ENCODE measurements at regions not wholly inside any gene's neighbourhood (a gene's known extent, or its start where the extent isn't known, plus 50 kb on each side); places are given as distances from the start of the nearest gene placed in this dataset.

- H3K27ac ChIP-seq (ENCODE audit: extremely low read depth, low read depth, low read length), result no peak overlapping the region
- no peak for TF ChIP-seq KLF1 (tag by site-specific recombination; IDR thresholded peaks at IDR 0.05)
- TF ChIP-seq SALL2 (tag by site-specific recombination; IDR thresholded peaks at IDR 0.05; ENCODE audit: borderline replicate concordance), result no peak
- TF ChIP-seq ZNF660 (tag by site-specific recombination; IDR thresholded peaks at IDR 0.05), result no peak
- TF ChIP-seq GLI2 (tag by site-specific recombination; IDR thresholded peaks at IDR 0.05; ENCODE audit: borderline replicate concordance, low read depth), result no peak
- TF ChIP-seq ZNF654 (tag by site-specific recombination; IDR thresholded peaks at IDR 0.05; ENCODE audit: low read depth), result no peak
- no peak for TF ChIP-seq ZNF391 (tag by site-specific recombination; IDR thresholded peaks at IDR 0.05; ENCODE audit: borderline replicate concordance, low read depth)
- no peak for TF ChIP-seq ELK4 (IDR thresholded peaks at IDR 0.05; ENCODE audit: borderline replicate concordance, low read depth, low read length)
- TF ChIP-seq KLF17 (tag by site-specific recombination; IDR thresholded peaks at IDR 0.05), result no peak
- no peak for TF ChIP-seq ZNF585B (tag by site-specific recombination; IDR thresholded peaks at IDR 0.05)
- TF ChIP-seq ZNF24 (tag by site-specific recombination; IDR thresholded peaks at IDR 0.05), result no peak
- no peak for TF ChIP-seq ZNF830 (tag by site-specific recombination; IDR thresholded peaks at IDR 0.05; ENCODE audit: low read depth)
- TF ChIP-seq ZNF26 (tag by site-specific recombination; IDR thresholded peaks at IDR 0.05), result no peak
- TF ChIP-seq, protein P1, sequence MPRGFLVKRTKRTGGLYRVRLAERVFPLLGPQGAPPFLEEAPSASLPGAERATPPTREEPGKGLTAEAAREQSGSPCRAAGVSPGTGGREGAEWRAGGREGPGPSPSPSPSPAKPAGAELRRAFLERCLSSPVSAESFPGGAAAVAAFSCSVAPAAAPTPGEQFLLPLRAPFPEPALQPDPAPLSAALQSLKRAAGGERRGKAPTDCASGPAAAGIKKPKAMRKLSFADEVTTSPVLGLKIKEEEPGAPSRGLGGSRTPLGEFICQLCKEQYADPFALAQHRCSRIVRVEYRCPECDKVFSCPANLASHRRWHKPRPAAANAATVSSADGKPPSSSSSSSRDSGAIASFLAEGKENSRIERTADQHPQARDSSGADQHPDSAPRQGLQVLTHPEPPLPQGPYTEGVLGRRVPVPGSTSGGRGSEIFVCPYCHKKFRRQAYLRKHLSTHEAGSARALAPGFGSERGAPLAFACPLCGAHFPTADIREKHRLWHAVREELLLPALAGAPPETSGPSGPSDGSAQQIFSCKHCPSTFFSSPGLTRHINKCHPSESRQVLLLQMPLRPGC (tag by site-specific recombination; IDR thresholded peaks at IDR 0.05), result no peak
- TF ChIP-seq ZSCAN5A (tag by site-specific recombination; IDR thresholded peaks at IDR 0.05), result no peak
- TF ChIP-seq ZFP41 (tag by site-specific recombination; IDR thresholded peaks at IDR 0.05; ENCODE audit: borderline replicate concordance), result no peak
- TF ChIP-seq GLIS2 (tag by site-specific recombination; IDR thresholded peaks at IDR 0.05), result no peak
- no peaks in the 10 kb centered on the region for H3K36me3 ChIP-seq (ENCODE audit: control insufficient read depth in 2 of 2, insufficient read depth in 1 of 2, low read length in 2 of 2)
- no peaks in the 10 kb centered on the region for H3K9me3 ChIP-seq (ENCODE audit: control insufficient read depth, insufficient read depth, low read depth, low read length)
- no peaks in the 10 kb centered on the region for H3K4me1 ChIP-seq (ENCODE audit: control insufficient read depth, insufficient read depth, low read length)
- ChIA-PET POLR2A (no interaction called here), CTCF (no interaction called here)
- H3K4me3 ChIP-seq (ENCODE audit: low read depth, low read length), result no peak overlapping the region
These were observed 453.6 kb downstream of the CDH26 start for GRCh38 chr20:60411813-60412212.

DNA sequence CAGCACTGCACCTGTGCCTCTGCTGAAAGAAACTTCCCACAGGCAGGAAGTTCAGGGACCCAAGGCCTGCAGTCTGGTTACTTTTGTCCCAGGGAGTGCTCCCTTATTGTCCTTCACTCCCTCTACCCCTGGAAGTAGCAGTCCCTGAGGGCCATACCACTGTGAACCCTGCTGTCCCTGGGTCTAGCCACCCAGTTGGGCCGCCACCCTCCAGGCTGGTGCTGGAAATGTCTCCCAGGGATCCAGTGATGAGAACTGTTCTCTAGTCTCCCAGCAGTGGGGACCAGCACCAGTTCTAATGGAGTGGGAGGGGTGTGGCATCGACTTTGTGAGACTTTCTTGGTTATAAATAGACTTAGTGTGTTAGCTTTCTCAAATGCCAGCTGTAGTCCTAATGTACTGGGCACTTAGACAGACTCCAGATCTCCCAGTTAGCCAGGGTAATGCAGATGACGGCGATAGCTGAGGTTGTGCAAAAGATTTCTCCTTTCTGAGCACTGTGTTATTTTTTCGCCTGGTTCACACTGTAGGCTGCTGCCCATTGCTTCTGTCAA lies 462.5 kb downstream of the CDH26 start:
- CTCF ChIA-PET, result no interaction called here
- Histone ChIP-seq H3K9me3 (ENCODE audit: control insufficient read depth, insufficient read depth, low read depth, low read length) (no peaks in the 10 kb centered on the region), H3K27ac (ENCODE audit: extremely low read depth, low read depth, low read length) (no peak overlapping the region), H3K4me1 (ENCODE audit: control insufficient read depth, insufficient read depth, low read length) (no peaks in the 10 kb centered on the region), H3K36me3 (ENCODE audit: control insufficient read depth in 2 of 2, insufficient read depth in 1 of 2, low read length in 2 of 2) (no peaks in the 10 kb centered on the region), H3K4me3 (ENCODE audit: low read depth, low read length) (no peak overlapping the region)
- POLR2A ChIA-PET, result no interaction called here
- no peak for TF ChIP-seq ZNF132 (tag by site-specific recombination; IDR thresholded peaks at IDR 0.05; ENCODE audit: borderline replicate concordance)
- TF ChIP-seq ZNF23 (tag by site-specific recombination; IDR thresholded peaks at IDR 0.05; ENCODE audit: borderline replicate concordance), result no peak
- TF ChIP-seq ZIC2 (tag by site-specific recombination; IDR thresholded peaks at IDR 0.05), result no peak
- no peak for TF ChIP-seq PATZ1 (tag by site-specific recombination; IDR thresholded peaks at IDR 0.05)
- TF ChIP-seq ZNF624 (tag by site-specific recombination; IDR thresholded peaks at IDR 0.05), result no peak
- TF ChIP-seq ZNF169 (tag by site-specific recombination; IDR thresholded peaks at IDR 0.05), result no peak
- TF ChIP-seq ZNF112 (tag by site-specific recombination; IDR thresholded peaks at IDR 0.05), result no peak
- TF ChIP-seq ZNF514 (tag by site-specific recombination; IDR thresholded peaks at IDR 0.05), result no peak

Data from HEK293 (cell line).